Esophagus squamous epithelium (tissue), 4 donors: ENCODE measurements at regions not wholly inside any gene's neighbourhood (a gene's known extent, or its start where the extent isn't known, plus 50 kb on each side); places are given as distances from the start of the nearest gene placed in this dataset.

Source experiments
- POLR2A ChIP-seq, 4 donors: fragments of 450-650 bp; IDR thresholded peaks; one replicate each; pipeline ENCODE4 v1.6.1; 2017; ENCODE audit warnings: antibody characterized with exemption in 4 of 4, mild to moderate bottlenecking in 4 of 4, moderate library complexity in 3 of 4
- TF ChIP-seq, protein P1 (sequence below), 6 experiments: fragments of 450-650 bp in 4 of 6; fragments of 200-600 bp in 2 of 6; sonication (generic) in 2 of 6; IDR thresholded peaks; one replicate each; pipeline ENCODE4 v1.5.1; 2016 to 2019; ENCODE audit warnings: antibody characterized with exemption in 6 of 6, mild to moderate bottlenecking in 4 of 6, moderate library complexity in 4 of 6

DNA sequence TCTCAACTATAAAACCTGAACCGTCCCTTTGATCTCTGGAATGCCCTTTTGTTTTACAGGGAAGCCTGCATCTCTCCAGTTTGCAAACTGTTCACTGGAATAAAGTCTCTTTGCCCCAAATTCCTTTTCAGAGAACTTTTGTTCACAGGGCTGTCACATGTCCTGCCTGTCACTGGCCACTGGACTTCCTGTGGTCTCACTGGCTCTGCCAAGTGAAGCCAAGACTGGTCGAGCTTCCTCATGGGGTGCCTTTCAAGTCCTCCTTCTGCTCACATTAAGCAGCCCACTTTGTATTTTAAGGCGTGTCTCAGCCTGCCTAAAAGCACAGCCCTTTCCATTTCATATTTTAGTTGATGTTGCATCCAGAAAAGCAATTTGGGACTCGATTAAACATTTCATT is 215.7 kb downstream of the KATNAL1 start:
- TF ChIP-seq, protein P1, sequence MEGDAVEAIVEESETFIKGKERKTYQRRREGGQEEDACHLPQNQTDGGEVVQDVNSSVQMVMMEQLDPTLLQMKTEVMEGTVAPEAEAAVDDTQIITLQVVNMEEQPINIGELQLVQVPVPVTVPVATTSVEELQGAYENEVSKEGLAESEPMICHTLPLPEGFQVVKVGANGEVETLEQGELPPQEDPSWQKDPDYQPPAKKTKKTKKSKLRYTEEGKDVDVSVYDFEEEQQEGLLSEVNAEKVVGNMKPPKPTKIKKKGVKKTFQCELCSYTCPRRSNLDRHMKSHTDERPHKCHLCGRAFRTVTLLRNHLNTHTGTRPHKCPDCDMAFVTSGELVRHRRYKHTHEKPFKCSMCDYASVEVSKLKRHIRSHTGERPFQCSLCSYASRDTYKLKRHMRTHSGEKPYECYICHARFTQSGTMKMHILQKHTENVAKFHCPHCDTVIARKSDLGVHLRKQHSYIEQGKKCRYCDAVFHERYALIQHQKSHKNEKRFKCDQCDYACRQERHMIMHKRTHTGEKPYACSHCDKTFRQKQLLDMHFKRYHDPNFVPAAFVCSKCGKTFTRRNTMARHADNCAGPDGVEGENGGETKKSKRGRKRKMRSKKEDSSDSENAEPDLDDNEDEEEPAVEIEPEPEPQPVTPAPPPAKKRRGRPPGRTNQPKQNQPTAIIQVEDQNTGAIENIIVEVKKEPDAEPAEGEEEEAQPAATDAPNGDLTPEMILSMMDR (IDR thresholded peaks at IDR 0.05): no peak
- no peak for TF ChIP-seq POLR2A (IDR thresholded peaks at IDR 0.05)
